ENCODE measurements at regions not wholly inside any gene's neighbourhood (a gene's known extent, or its start where the extent isn't known, plus 50 kb on each side); places are given as distances from the start of the nearest gene placed in this dataset.

- H3F3A ChIP-seq (replicated peaks; ENCODE audit: low read depth): no peaks in the 10 kb centered on the region
- H3K79me2 ChIP-seq (replicated peaks; ENCODE audit: insufficient read depth): no peaks in the 10 kb centered on the region
- no peaks in the 10 kb centered on the region for H3K36me3 ChIP-seq (ENCODE audit: insufficient read depth)
- H3K27ac Mint-ChIP-seq: no peak overlapping the region
- no peak for ATAC-seq
- no peak overlapping the region for H3K4me3 ChIP-seq
- no peak overlapping the region for H3K4me3 Mint-ChIP-seq
- DNase-seq (ENCODE audit: low spot score): no peak
- peaks cover 2% of the 10 kb centered on the region for H3K27me3 Mint-ChIP-seq (ENCODE audit: insufficient read depth, low read depth, poor library complexity)
- H3K27me3 ChIP-seq (ENCODE audit: insufficient read depth): no peaks in the 10 kb centered on the region
- no peaks in the 10 kb centered on the region for H3K4me1 Mint-ChIP-seq
- H4K20me1 ChIP-seq (replicated peaks; ENCODE audit: insufficient read depth): no peaks in the 10 kb centered on the region
- no peak overlapping the region for H2AFZ ChIP-seq
- no peaks in the 10 kb centered on the region for H3K4me1 ChIP-seq (ENCODE audit: insufficient read depth)
- no peak overlapping the region for H3K27ac ChIP-seq (ENCODE audit: low read depth)
- H3K9me3 Mint-ChIP-seq: peaks cover 18% of the 10 kb centered on the region
- H3K36me3 Mint-ChIP-seq (ENCODE audit: low read depth): peaks cover 17% of the 10 kb centered on the region; the same call in 2 of the 3 replicates
- peaks cover 1% of the 10 kb centered on the region; the same call in 1 of the 2 replicates for H3K9me2 ChIP-seq (ENCODE audit: insufficient read depth)
- TF ChIP-seq CTCF (conservative IDR thresholded peaks at IDR 0.05; ENCODE audit: low read depth in 2 of 2): no peak
- no peak overlapping the region for H3K4me2 ChIP-seq
These were observed 537.3 kb upstream of the TGFBR2 start for GRCh38 chr3:30069056-30069455.

- H3K4me1 ChIP-seq (ENCODE audit: insufficient read depth): no peaks in the 10 kb centered on the region
- H3F3A ChIP-seq (replicated peaks; ENCODE audit: low read depth): no peaks in the 10 kb centered on the region
- H3K4me3 Mint-ChIP-seq: no peak overlapping the region
- no peaks in the 10 kb centered on the region for H3K36me3 Mint-ChIP-seq (ENCODE audit: low read depth)
- no peak overlapping the region for H3K4me3 ChIP-seq
- H3K9me3 Mint-ChIP-seq: no peaks in the 10 kb centered on the region; the same call in 2 of the 3 replicates
- no peaks in the 10 kb centered on the region for H3K4me1 Mint-ChIP-seq
- H3K79me2 ChIP-seq (replicated peaks; ENCODE audit: insufficient read depth): no peaks in the 10 kb centered on the region
- H3K9me2 ChIP-seq (ENCODE audit: insufficient read depth): no peaks in the 10 kb centered on the region
- H2AFZ ChIP-seq: no peak overlapping the region
- no peaks in the 10 kb centered on the region for H4K20me1 ChIP-seq (replicated peaks; ENCODE audit: insufficient read depth)
- H3K27me3 Mint-ChIP-seq (ENCODE audit: insufficient read depth, low read depth, poor library complexity): peaks cover 2% of the 10 kb centered on the region
- H3K27me3 ChIP-seq (ENCODE audit: insufficient read depth): no peaks in the 10 kb centered on the region; the same call in 1 of the 2 replicates
- H3K27ac ChIP-seq (ENCODE audit: low read depth): no peak overlapping the region
- H3K4me2 ChIP-seq: no peak overlapping the region
- no peaks in the 10 kb centered on the region for H3K36me3 ChIP-seq (ENCODE audit: insufficient read depth)
- DNase-seq (ENCODE audit: low spot score): no peak
- no peak overlapping the region for H3K27ac Mint-ChIP-seq
- no peak for ATAC-seq
- TF ChIP-seq NANOG (IDR thresholded peaks at IDR 0.05; ENCODE audit: borderline replicate concordance) (no peak), CREB1 (CRISPR knock-in tag; IDR thresholded peaks at IDR 0.05; ENCODE audit: low read depth) (no peak), ZNF462 (CRISPR knock-in tag; IDR thresholded peaks at IDR 0.05) (no peak), EZH2 (IDR thresholded peaks at IDR 0.05; ENCODE audit: low read depth, unreplicated experiment) (no peak), ETS1 (IDR thresholded peaks at IDR 0.05) (no peak), EZH2phosphoT487 (IDR thresholded peaks at IDR 0.05; ENCODE audit: unreplicated experiment) (no peak), CTCF (conservative IDR thresholded peaks at IDR 0.05; ENCODE audit: low read depth in 2 of 2) (no peak), JUNB (IDR thresholded peaks at IDR 0.05; ENCODE audit: unreplicated experiment) (no peak)
These were observed 533.4 kb upstream of the TGFBR2 start for GRCh38 chr3:30073040-30073439.

Data from GM23338 (cell line).